RPMI7951 (cell line): ENCODE measurements at regions not wholly inside any gene's neighbourhood (a gene's known extent, or its start where the extent isn't known, plus 50 kb on each side); places are given as distances from the start of the nearest gene placed in this dataset.

Experiments used
- DNase-seq: peaks from one replicate; pipeline ENCODE4 v3.0.0-alpha.2; 2012; ENCODE audit warnings: low read depth

- DNase-seq = no peak
These were observed 309.5 kb downstream of the NDUFA10 start for GRCh38 chr2:239715606-239716005.

GRCh38 chr2:239715202-239715601 lies 309.9 kb downstream of the NDUFA10 start:
- no peak for DNase-seq

GRCh38 chr2:239714116-239714515 lies 311.0 kb downstream of the NDUFA10 start:
- no peak for DNase-seq

GRCh38 chr2:239712755-239713154 lies 311.9 kb upstream of the HDAC4 start:
- no peak for DNase-seq

DNA sequence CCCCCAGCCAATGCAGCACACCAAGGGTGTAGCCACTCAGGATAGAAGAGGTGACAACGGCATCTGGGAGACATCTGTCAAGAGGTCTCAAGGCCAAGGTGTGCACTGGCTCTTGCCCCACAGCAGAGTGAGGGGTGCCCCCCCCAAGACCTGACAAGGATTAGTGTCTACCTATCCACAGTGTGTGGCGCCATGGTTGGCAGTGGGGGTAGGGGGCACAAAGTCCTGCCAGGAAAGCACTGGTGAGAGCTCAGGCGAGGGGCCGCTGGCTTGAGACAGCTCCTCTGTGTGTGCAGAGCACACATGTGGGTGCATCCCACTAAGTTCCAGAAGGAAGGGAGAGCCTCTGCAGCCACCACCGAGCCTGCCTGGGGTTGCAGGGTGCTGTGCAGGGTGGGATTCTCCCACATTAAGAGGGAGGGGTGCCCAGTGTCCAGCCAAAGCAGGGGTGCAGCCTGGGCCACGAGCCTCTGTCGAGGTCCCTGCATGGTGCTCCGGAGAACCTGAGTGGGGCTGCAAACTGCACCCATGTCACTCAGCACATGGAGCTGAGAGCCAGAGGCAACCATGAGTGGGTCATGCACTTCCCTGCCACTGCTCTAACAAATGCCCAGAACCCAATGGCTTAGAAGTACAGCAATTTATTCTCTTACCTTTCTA lies 311.2 kb upstream of the HDAC4 start:
- DNase-seq = no peak

- no peak for DNase-seq
These were observed 310.4 kb upstream of the HDAC4 start for GRCh38 chr2:239710953-239711861.

DNA sequence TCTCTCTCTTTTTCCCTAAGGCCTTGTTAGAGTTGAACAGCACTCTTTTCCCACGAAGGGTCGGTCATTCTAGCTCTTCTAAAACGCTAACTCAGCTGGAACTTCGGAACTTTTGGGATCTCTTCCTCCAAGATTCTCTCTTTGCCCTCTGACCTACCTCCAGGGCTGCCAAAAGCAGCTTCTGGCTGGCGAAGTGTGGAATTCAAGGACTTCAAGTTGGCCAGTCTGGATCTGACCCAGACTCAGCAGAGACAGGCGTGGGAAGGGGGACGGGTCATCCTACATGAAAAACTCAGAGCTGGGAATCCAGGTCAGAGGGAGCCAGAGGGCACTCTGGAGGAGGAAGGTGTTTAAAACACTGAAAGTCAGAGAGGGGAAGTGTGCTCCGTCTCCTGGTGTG lies 305.5 kb upstream of the HDAC4 start:
- DNase-seq = no peak

DNA sequence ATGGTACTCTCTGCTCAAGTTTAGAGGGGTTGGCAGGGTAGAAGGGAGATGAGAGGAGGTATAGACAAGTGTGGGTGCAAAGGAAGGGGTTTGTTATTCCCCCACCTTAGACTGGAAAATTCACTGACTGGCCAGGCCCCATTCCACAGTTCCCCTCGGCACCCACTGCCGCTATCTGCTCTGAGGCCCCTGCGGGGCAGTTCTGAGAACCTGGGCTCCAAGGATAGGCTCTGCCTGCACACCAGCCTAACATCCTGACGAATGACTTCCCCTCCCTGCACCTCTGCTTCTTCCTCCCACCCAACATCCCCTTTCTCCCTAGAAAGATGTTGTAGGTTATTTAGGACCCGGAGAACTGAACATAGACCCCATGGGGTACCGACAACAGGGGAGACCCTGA lies 303.9 kb upstream of the HDAC4 start:
- DNase-seq = no peak

DNA sequence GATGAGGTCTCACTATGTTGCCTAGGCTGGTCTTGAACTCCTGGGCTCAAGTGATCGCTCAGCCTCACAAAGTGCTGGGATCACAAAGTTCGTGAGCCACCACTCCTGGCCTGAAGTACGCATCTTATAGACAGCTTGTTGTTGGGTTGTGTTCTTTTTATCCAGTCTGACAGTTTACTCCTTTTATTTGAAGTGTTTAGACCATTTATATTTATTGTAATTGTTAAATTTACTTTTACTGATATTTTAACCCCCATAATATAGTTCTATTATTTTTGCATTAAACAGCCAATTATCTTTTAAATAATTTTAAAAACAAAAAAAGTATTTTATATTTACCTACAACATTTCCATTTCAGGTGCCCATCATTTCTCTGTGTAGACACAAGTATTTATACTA lies 303.0 kb upstream of the HDAC4 start:
- DNase-seq = no peak

- no peak for DNase-seq
These were observed 300.0 kb upstream of the HDAC4 start for GRCh38 chr2:239700686-239701345.

DNA sequence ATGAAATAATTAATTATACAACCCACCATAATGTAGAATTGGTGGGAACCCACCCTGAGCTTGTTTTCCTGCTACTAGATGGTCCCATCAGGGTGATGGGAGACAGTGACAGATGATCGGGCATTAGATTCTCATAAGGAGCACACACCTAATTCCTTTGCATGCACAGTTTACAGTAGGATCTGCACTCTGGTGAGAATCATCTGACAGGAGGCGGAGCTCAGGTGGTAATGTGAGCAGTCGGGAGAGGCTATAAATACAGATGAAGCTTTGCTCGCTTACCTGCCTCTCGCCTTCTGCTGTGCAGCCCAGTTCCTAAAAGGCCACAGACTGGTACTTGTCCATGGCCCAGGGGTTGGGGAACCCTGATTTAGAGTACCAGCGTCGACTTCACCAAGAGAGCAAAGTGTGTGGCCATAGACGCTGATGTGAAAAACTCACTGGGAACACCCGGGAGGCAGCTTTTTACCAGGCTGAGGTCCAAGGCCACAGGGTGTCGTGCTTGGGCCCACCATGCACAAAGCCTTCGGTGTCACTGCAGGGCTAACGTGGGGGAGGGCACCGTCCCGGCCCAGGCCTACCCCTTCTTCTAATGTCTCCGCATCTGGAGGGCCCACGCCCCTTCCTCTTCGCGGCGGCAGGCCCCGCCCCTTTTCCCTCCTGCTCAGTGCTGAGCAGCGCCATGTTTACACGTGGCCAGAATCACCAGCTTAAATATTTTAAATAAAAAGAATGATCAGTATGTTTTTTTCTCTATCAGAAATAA lies 296.8 kb upstream of the HDAC4 start:
- DNase-seq = no peak

- DNase-seq = no peak
These were observed 295.9 kb upstream of the HDAC4 start for GRCh38 chr2:239696559-239697207.

DNA sequence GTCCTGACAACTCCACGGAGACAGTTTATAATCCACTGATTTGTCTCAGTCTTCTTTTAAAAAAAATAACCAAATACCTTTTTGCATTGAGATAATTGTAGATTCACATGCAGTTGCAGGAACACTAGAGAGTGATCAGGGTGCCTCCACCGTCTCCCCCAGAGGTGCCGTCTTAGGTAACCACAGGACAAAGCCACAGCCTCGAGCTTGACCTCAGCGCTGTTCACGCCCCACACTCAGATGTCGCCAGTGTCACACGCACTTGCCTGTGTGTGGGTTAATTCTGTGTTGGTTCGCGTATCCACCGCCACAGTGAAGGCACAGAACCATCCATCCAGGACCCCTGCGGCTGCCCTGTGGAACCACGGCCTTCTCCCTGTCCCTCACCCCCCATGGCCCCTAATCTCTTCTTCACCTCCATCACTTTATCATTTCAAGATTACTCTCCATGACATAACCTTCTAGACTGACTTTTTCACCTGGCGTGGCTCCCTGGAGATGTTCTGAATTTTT lies 295.0 kb upstream of the HDAC4 start:
- DNase-seq = no peak

- no peak for DNase-seq
These were observed 294.4 kb upstream of the HDAC4 start for GRCh38 chr2:239695106-239695727.

GRCh38 chr2:239694487-239694886 lies 293.7 kb upstream of the HDAC4 start:
- no peak for DNase-seq

- no peak for DNase-seq
These were observed 293.1 kb upstream of the HDAC4 start for GRCh38 chr2:239693761-239694415.

- no peak for DNase-seq
These were observed 292.5 kb upstream of the HDAC4 start for GRCh38 chr2:239693330-239693729.

GRCh38 chr2:239692919-239693318 lies 292.1 kb upstream of the HDAC4 start:
- no peak for DNase-seq

DNA sequence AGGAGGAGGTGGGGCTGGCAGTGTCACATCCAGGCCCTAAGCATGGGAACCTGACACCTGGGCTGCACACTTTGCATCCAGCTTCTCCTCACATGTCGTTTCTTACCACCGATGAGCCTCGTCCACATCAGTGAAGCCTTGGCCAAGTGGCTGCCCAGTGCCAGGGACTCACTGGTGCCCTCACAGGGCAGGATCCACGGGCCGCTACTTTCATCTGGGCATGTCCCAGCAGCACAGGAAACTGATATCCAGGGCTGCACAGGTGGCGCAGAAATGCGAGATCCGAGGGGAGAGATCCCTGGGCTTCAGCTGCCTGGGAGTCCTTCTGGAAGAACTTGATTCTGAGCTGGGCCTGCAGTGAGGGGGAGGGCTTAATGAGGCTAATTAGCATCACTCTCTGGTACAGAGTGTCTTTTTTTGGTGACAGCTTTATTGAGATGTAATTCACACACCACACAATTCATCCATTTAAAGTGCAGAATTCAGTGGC lies 291.6 kb upstream of the HDAC4 start:
- DNase-seq = no peak

- no peak for DNase-seq
These were observed 290.9 kb upstream of the HDAC4 start for GRCh38 chr2:239691720-239692119.
